DOHH2 (cell line): ENCODE measurements at regions not wholly inside any gene's neighbourhood (a gene's known extent, or its start where the extent isn't known, plus 50 kb on each side); places are given as distances from the start of the nearest gene placed in this dataset.

Source experiments
- H3F3A ChIP-seq: fragments of 200-600 bp; sonication (generic), shearing (Covaris generic); 2 replicates; pipeline ENCODE4 v1.6.0; 2016; ENCODE audit warnings: antibody characterized with exemption, mild to moderate bottlenecking; ENCODE audit not compliant: control insufficient read depth, insufficient read depth
- H3K27ac ChIP-seq: fragments of 200-600 bp; sonication (generic); 2 replicates; pipeline ENCODE4 v1.5.1; 2014; ENCODE audit warnings: low read depth, mild to moderate bottlenecking, low read length, moderate library complexity
- H3K27me3 ChIP-seq: fragments of 200-600 bp; sonication (generic); 2 replicates; pipeline ENCODE4 v1.6.1; 2014; ENCODE audit warnings: mild to moderate bottlenecking, low read length, mixed read lengths; ENCODE audit not compliant: control insufficient read depth
- H3K36me3 ChIP-seq: fragments of 200-600 bp; sonication (generic); 2 replicates; pipeline ENCODE4 v1.6.1; 2014; ENCODE audit warnings: mild to moderate bottlenecking, low read length, moderate library complexity, mixed read lengths; ENCODE audit not compliant: control insufficient read depth
- H3K4me1 ChIP-seq: fragments of 200-600 bp; sonication (generic); 2 replicates; pipeline ENCODE4 v1.6.1; 2014; ENCODE audit warnings: mild to moderate bottlenecking, low read length, mixed read lengths; ENCODE audit not compliant: control insufficient read depth
- H3K4me2 ChIP-seq: fragments of 200-600 bp; sonication (generic); 2 replicates; pipeline ENCODE4 v1.6.0; 2014; ENCODE audit warnings: mild to moderate bottlenecking, low read length, moderate library complexity
- H3K4me3 ChIP-seq: fragments of 200-600 bp; sonication (generic); 2 replicates; pipeline ENCODE4 v1.5.1; 2014; ENCODE audit warnings: mild to moderate bottlenecking, low read length, mixed read lengths
- H3K79me2 ChIP-seq: fragments of 200-600 bp; sonication (generic); 2 replicates; pipeline ENCODE4 v1.6.1; 2014; ENCODE audit warnings: mild to moderate bottlenecking, low read length, mixed read lengths; ENCODE audit not compliant: control insufficient read depth
- H3K9me2 ChIP-seq: fragments of 200-600 bp; sonication (generic); replicated peaks from 2 replicates; pipeline ENCODE4 v1.6.1; 2014; ENCODE audit warnings: mild to moderate bottlenecking, low read length, mixed read lengths; ENCODE audit not compliant: control insufficient read depth
- H3K9me3 ChIP-seq: fragments of 200-600 bp; sonication (generic); 2 replicates; pipeline ENCODE4 v1.6.1; 2014; ENCODE audit warnings: antibody characterized with exemption, low read length, mixed read lengths; ENCODE audit not compliant: control insufficient read depth, insufficient read depth
- H4K20me1 ChIP-seq: fragments of 200-600 bp; sonication (generic); 2 replicates; pipeline ENCODE4 v1.6.0; 2014; ENCODE audit warnings: low read depth, mild to moderate bottlenecking, antibody characterized with exemption, low read length, moderate library complexity; ENCODE audit not compliant: control insufficient read depth, insufficient read depth
- CTCF ChIP-seq: fragments of 200-600 bp; sonication (generic); IDR thresholded peaks from one replicate; pipeline ENCODE4 v1.5.1; 2014; ENCODE audit warnings: antibody characterized with exemption, mild to moderate bottlenecking, low read depth, low read length; ENCODE audit not compliant: poor library complexity, severe bottlenecking
- EZH2phosphoT487 ChIP-seq: fragments of 200-600 bp; sonication (generic); IDR thresholded peaks from 2 replicates; pipeline ENCODE4 v1.6.1; 2017; ENCODE audit warnings: borderline replicate concordance, mild to moderate bottlenecking, antibody characterized with exemption, low read length, moderate library complexity, mixed read lengths

- Histone ChIP-seq H3K79me2 (no peaks in the 10 kb centered on the region), H3K9me2 (no peaks in the 10 kb centered on the region), H3K36me3 (no peaks in the 10 kb centered on the region), H3F3A (no peaks in the 10 kb centered on the region), H3K27me3 (no peaks in the 10 kb centered on the region), H3K4me2 (no peak overlapping the region), H3K4me3 (no peak overlapping the region), H4K20me1 (no peaks in the 10 kb centered on the region), H3K9me3 (no peaks in the 10 kb centered on the region), H3K27ac (no peak overlapping the region), H3K4me1 (no peaks in the 10 kb centered on the region)
- TF ChIP-seq EZH2phosphoT487: no peak
- TF ChIP-seq CTCF: no peak
Observed at GRCh38 chr6:148087659-148088058, 255.0 kb upstream of the SASH1 start.

GRCh38 chr6:148090326-148090725, 252.3 kb upstream of the SASH1 start:
- Histone ChIP-seq H3K27me3 (no peaks in the 10 kb centered on the region), H3K36me3 (no peaks in the 10 kb centered on the region), H3K4me1 (no peaks in the 10 kb centered on the region), H3K79me2 (no peaks in the 10 kb centered on the region), H4K20me1 (no peaks in the 10 kb centered on the region), H3K9me3 (no peaks in the 10 kb centered on the region), H3K4me3 (no peak overlapping the region), H3K27ac (no peak overlapping the region), H3K9me2 (no peaks in the 10 kb centered on the region; the same call in 1 of the 2 replicates), H3K4me2 (no peak overlapping the region), H3F3A (no peaks in the 10 kb centered on the region)
- TF ChIP-seq EZH2phosphoT487: no peak
- TF ChIP-seq CTCF: no peak

GRCh38 chr6:148091394-148091793, 251.2 kb upstream of the SASH1 start:
- Histone ChIP-seq H3K9me2 (no peaks in the 10 kb centered on the region; the same call in 1 of the 2 replicates), H3K36me3 (no peaks in the 10 kb centered on the region), H3K9me3 (no peaks in the 10 kb centered on the region), H3K4me3 (no peak overlapping the region), H3K4me1 (no peaks in the 10 kb centered on the region), H3K27me3 (no peaks in the 10 kb centered on the region), H3K27ac (no peak overlapping the region), H4K20me1 (no peaks in the 10 kb centered on the region), H3K79me2 (no peaks in the 10 kb centered on the region), H3F3A (no peaks in the 10 kb centered on the region), H3K4me2 (no peak overlapping the region)
- TF ChIP-seq CTCF (no peak), EZH2phosphoT487 (no peak)

- Histone ChIP-seq H3K9me3 (no peaks in the 10 kb centered on the region), H3K27ac (no peak overlapping the region), H3K4me3 (no peak overlapping the region), H3F3A (no peaks in the 10 kb centered on the region), H4K20me1 (no peaks in the 10 kb centered on the region), H3K4me2 (no peak overlapping the region), H3K27me3 (no peaks in the 10 kb centered on the region), H3K36me3 (no peaks in the 10 kb centered on the region), H3K4me1 (no peaks in the 10 kb centered on the region), H3K79me2 (no peaks in the 10 kb centered on the region), H3K9me2 (no peaks in the 10 kb centered on the region)
- TF ChIP-seq CTCF (no peak), EZH2phosphoT487 (no peak)
Observed at GRCh38 chr6:148103436-148103835, 239.2 kb upstream of the SASH1 start.
